ENCODE measurements at regions not wholly inside any gene's neighbourhood (a gene's known extent, or its start where the extent isn't known, plus 50 kb on each side); places are given as distances from the start of the nearest gene placed in this dataset.

- Mint-ChIP-seq H3K27ac (no peak overlapping the region), H3K4me3 (no peak overlapping the region), H3K4me1 (no peaks in the 10 kb centered on the region), H3K27me3 (peaks cover 2 to 12% (median 10%) of the 10 kb centered on the region in 3 donors), H3K9me3 (peaks cover 0 to 1% (median 0%) of the 10 kb centered on the region in 7 donors), H3K36me3 (no peaks in the 10 kb centered on the region)
- DNase-seq (no peak), ATAC-seq (ENCODE audit: low read depth in 2 of 2) (no peak)
Observed at GRCh38 chr12:77118696-77119095, 53.3 kb upstream of the E2F7 start.

- Mint-ChIP-seq H3K9me3 (peaks cover 2 to 6% (median 4%) of the 10 kb centered on the region in 7 donors), H3K4me1 (no peaks in the 10 kb centered on the region), H3K27ac (no peak overlapping the region), H3K27me3 (peaks cover 0 to 5% (median 3%) of the 10 kb centered on the region in 3 donors), H3K4me3 (no peak overlapping the region), H3K36me3 (peaks cover 2 to 4% of the 10 kb centered on the region in 2 donors)
- ATAC-seq (ENCODE audit: low read depth in 2 of 2): no peak
- no peak for DNase-seq
Observed at GRCh38 chr12:77116277-77116676, 50.9 kb upstream of the E2F7 start.

- Mint-ChIP-seq H3K27me3 (peaks cover 0 to 6% (median 6%) of the 10 kb centered on the region in 3 donors), H3K4me3 (no peak overlapping the region), H3K9me3 (peaks cover 6 to 14% (median 10%) of the 10 kb centered on the region in 7 donors), H3K36me3 (peaks cover 4 to 10% of the 10 kb centered on the region in 2 donors), H3K4me1 (no peaks in the 10 kb centered on the region), H3K27ac (no peak overlapping the region)
- DNase-seq (no peak), ATAC-seq (ENCODE audit: low read depth in 2 of 2) (no peak)
Observed at GRCh38 chr12:77115471-77115870, 50.1 kb upstream of the E2F7 start.
